ENCODE measurements at regions not wholly inside any gene's neighbourhood (a gene's known extent, or its start where the extent isn't known, plus 50 kb on each side); places are given as distances from the start of the nearest gene placed in this dataset.

- no peak for DNase-seq (ENCODE audit: low read depth in 1 of 2, low spot score in 2 of 2)
- no peak overlapping the region for H2BK20ac ChIP-seq (ENCODE audit: low read length)
- no peak overlapping the region for H4K8ac ChIP-seq (ENCODE audit: extremely low read depth, insufficient read depth, low read length)
- no peak for FAIRE-seq
- no peak overlapping the region for H4K91ac ChIP-seq (replicated peaks; ENCODE audit: insufficient read length, low read length)
- no peak overlapping the region for H3K18ac ChIP-seq (ENCODE audit: extremely low read depth, low read length)
- no peak overlapping the region for H2BK15ac ChIP-seq (ENCODE audit: low read length)
- no peak overlapping the region for H3K9ac ChIP-seq (replicated peaks in 1 of 4; ENCODE audit: extremely low read depth in 1 of 4, low read depth in 3 of 4, low read length in 3 of 4)
- no peak overlapping the region for H3K4me3 ChIP-seq (ENCODE audit: extremely low read depth in 1 of 4, insufficient read depth in 2 of 4, low read depth in 3 of 4, low read length in 4 of 4)
- peaks cover 0 to 5% (median 2%) of the 10 kb centered on the region in 4 experiments; a peak in 4 of 7 replicates for H3K4me1 ChIP-seq (replicated peaks in 1 of 4; ENCODE audit: control insufficient read depth in 3 of 4, insufficient read depth in 4 of 4, low read length in 3 of 4)
- H3K4me2 ChIP-seq (ENCODE audit: insufficient read depth in 1 of 2, low read depth in 2 of 2, low read length in 2 of 2) = no peak overlapping the region
- no peak overlapping the region for H2BK5ac ChIP-seq (ENCODE audit: low read depth, low read length)
- no peak overlapping the region for H2AFZ ChIP-seq (ENCODE audit: low read length)
- no peak overlapping the region for H2BK120ac ChIP-seq (replicated peaks; ENCODE audit: low read depth, low read length)
- no peak overlapping the region for H3K14ac ChIP-seq (ENCODE audit: insufficient read length)
- no peaks in the 10 kb centered on the region for H3K79me2 ChIP-seq (ENCODE audit: control insufficient read depth in 1 of 2, insufficient read depth in 2 of 2, low read length in 2 of 2)
- H3K79me1 ChIP-seq (ENCODE audit: low read depth, low read length) = no peaks in the 10 kb centered on the region
- H3K27me3 ChIP-seq (replicated peaks in 1 of 4; ENCODE audit: control insufficient read depth in 3 of 4, extremely low read depth in 1 of 4, insufficient read depth in 3 of 4, low read length in 3 of 4) = no peaks in the 10 kb centered on the region
- H3K23ac ChIP-seq (ENCODE audit: insufficient read length) = no peak overlapping the region
- no peak overlapping the region for H3K4ac ChIP-seq (replicated peaks; ENCODE audit: insufficient read length, low read depth, low read length)
- no peak overlapping the region for H2AK5ac ChIP-seq (ENCODE audit: low read depth, low read length)
- no peak overlapping the region for H3K56ac ChIP-seq (replicated peaks; ENCODE audit: insufficient read length, low read depth, low read length)
- CTCF ChIA-PET (ENCODE audit: partially characterized antibody) = interaction anchor here (1.8 kb wide), 1 partner anchor 35 kb away, joined by 4 read pairs; no protein-coding TSS in a partner anchor
- H4K20me1 ChIP-seq (replicated peaks in 1 of 2; ENCODE audit: control insufficient read depth in 1 of 2, insufficient read depth in 2 of 2, low read length in 2 of 2) = no peaks in the 10 kb centered on the region
- no peaks in the 10 kb centered on the region for H3K36me3 ChIP-seq (ENCODE audit: control insufficient read depth in 2 of 4, insufficient read depth in 4 of 4, low read length in 3 of 4)
- H4K5ac ChIP-seq (ENCODE audit: insufficient read length, low read depth, low read length) = no peak overlapping the region
- WGBS, 2 experiments (ENCODE audit: extremely low coverage in 1 of 2, insufficient coverage in 1 of 2, insufficient read length in 1 of 2, insufficient replicate concordance in 2 of 2, low coverage in 1 of 2, low lambda C conversion rate in 2 of 2, missing lambda C conversion rate in 1 of 2) = 100% methylated on average over 1 of the region's 1 CpG; no CpG with 5 or more reads in 1 of the 2 experiments
- POLR2A ChIA-PET (ENCODE audit: partially characterized antibody) = interaction anchor here (1.3 kb wide), 1 partner anchor 47 kb away, joined by 4 read pairs; no protein-coding TSS in a partner anchor
- H2BK12ac ChIP-seq (ENCODE audit: low read depth, low read length) = no peak overlapping the region
- H3K23me2 ChIP-seq (ENCODE audit: low read depth, low read length) = no peaks in the 10 kb centered on the region
- no peaks in the 10 kb centered on the region for H3K9me3 ChIP-seq (ENCODE audit: insufficient read depth in 2 of 2, low read depth in 1 of 2, low read length in 1 of 2)
- H3K27ac ChIP-seq (ENCODE audit: low read depth, low read length) = no peak overlapping the region
- no peak for TF ChIP-seq SIRT6 (IDR thresholded peaks at IDR 0.05; ENCODE audit: low read length)
- TF ChIP-seq, protein P1, sequence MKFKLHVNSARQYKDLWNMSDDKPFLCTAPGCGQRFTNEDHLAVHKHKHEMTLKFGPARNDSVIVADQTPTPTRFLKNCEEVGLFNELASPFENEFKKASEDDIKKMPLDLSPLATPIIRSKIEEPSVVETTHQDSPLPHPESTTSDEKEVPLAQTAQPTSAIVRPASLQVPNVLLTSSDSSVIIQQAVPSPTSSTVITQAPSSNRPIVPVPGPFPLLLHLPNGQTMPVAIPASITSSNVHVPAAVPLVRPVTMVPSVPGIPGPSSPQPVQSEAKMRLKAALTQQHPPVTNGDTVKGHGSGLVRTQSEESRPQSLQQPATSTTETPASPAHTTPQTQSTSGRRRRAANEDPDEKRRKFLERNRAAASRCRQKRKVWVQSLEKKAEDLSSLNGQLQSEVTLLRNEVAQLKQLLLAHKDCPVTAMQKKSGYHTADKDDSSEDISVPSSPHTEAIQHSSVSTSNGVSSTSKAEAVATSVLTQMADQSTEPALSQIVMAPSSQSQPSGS (IDR thresholded peaks at IDR 0.05; ENCODE audit: low read length) = no peak
- TF ChIP-seq, protein P2, sequence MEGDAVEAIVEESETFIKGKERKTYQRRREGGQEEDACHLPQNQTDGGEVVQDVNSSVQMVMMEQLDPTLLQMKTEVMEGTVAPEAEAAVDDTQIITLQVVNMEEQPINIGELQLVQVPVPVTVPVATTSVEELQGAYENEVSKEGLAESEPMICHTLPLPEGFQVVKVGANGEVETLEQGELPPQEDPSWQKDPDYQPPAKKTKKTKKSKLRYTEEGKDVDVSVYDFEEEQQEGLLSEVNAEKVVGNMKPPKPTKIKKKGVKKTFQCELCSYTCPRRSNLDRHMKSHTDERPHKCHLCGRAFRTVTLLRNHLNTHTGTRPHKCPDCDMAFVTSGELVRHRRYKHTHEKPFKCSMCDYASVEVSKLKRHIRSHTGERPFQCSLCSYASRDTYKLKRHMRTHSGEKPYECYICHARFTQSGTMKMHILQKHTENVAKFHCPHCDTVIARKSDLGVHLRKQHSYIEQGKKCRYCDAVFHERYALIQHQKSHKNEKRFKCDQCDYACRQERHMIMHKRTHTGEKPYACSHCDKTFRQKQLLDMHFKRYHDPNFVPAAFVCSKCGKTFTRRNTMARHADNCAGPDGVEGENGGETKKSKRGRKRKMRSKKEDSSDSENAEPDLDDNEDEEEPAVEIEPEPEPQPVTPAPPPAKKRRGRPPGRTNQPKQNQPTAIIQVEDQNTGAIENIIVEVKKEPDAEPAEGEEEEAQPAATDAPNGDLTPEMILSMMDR (IDR thresholded peaks at IDR 0.05; ENCODE audit: control extremely low read depth in 1 of 3, insufficient read depth in 1 of 3, low read depth in 1 of 3, low read length in 3 of 3) = no peak
- TF ChIP-seq JUND (IDR thresholded peaks at IDR 0.05; ENCODE audit: low read length) = no peak
- TF ChIP-seq SAP30 (IDR thresholded peaks at IDR 0.05; ENCODE audit: insufficient read depth, insufficient replicate concordance, low read length) = no peak
- TF ChIP-seq SP1 (IDR thresholded peaks at IDR 0.05; ENCODE audit: low read depth, low read length) = no peak
- TF ChIP-seq KDM5A (IDR thresholded peaks at IDR 0.05; ENCODE audit: low read length) = no peak
- no peak for TF ChIP-seq KDM4A (IDR thresholded peaks at IDR 0.05; ENCODE audit: low read depth, low read length, severe bottlenecking)
- TF ChIP-seq EP300 (IDR thresholded peaks at IDR 0.05; ENCODE audit: borderline replicate concordance in 1 of 2, low read depth in 2 of 2, low read length in 2 of 2) = no peak
- TF ChIP-seq KDM1A (IDR thresholded peaks at IDR 0.05; ENCODE audit: borderline replicate concordance, low read length) = no peak
These were observed 366.1 kb downstream of the MAFB start for GRCh38 chr20:40322941-40323340.
